IPS DF 4.7 (cell line): ENCODE measurements at regions not wholly inside any gene's neighbourhood (a gene's known extent, or its start where the extent isn't known, plus 50 kb on each side); places are given as distances from the start of the nearest gene placed in this dataset.

Experiments
- DNase-seq: peaks from one replicate; pipeline ENCODE4 v3.0.0-alpha.2; 2013; ENCODE audit warnings: low spot score; ENCODE audit errors: extremely low read depth

- DNase-seq = no peak
Observed at GRCh38 chr22:48896766-48897644, 930.7 kb downstream of the BRD1 start.

- DNase-seq = no peak
Observed at GRCh38 chr22:48895831-48896765, 931.6 kb downstream of the BRD1 start.

- no peak for DNase-seq
Observed at GRCh38 chr22:48895336-48895735, 932.3 kb downstream of the BRD1 start.

- no peak for DNase-seq
Observed at GRCh38 chr22:48894804-48895250, 932.8 kb downstream of the BRD1 start.

GRCh38 chr22:48894064-48894671, 933.5 kb downstream of the BRD1 start:
- DNase-seq = no peak

GRCh38 chr22:48893288-48894063, 934.2 kb downstream of the BRD1 start:
- no peak for DNase-seq

GRCh38 chr22:48892578-48893287, 934.9 kb downstream of the BRD1 start:
- DNase-seq = no peak

GRCh38 chr22:48891688-48892577, 935.7 kb downstream of the BRD1 start:
- DNase-seq = no peak

- no peak for DNase-seq
Observed at GRCh38 chr22:48890693-48891554, 936.7 kb downstream of the BRD1 start.

- no peak for DNase-seq
Observed at GRCh38 chr22:48889887-48890692, 937.6 kb downstream of the BRD1 start.

- no peak for DNase-seq
Observed at GRCh38 chr22:48889209-48889830, 938.4 kb downstream of the BRD1 start.

- DNase-seq = no peak
Observed at GRCh38 chr22:48888466-48889208, 939.0 kb downstream of the BRD1 start.

- DNase-seq = no peak
Observed at GRCh38 chr22:48887394-48888332, 940.0 kb downstream of the BRD1 start.

- DNase-seq = no peak
Observed at GRCh38 chr22:48886604-48887393, 940.9 kb downstream of the BRD1 start.
